ENCODE measurements at regions not wholly inside any gene's neighbourhood (a gene's known extent, or its start where the extent isn't known, plus 50 kb on each side); places are given as distances from the start of the nearest gene placed in this dataset.

- Histone ChIP-seq H3K18ac (ENCODE audit: insufficient read length, low read depth, low read length) (no peak overlapping the region), H2BK120ac (ENCODE audit: low read depth, low read length, poor library complexity, severe bottlenecking) (no peak overlapping the region), H2BK20ac (ENCODE audit: low read depth, low read length, poor library complexity, severe bottlenecking) (no peak overlapping the region), H4K5ac (ENCODE audit: insufficient read length, low read depth, low read length) (no peak overlapping the region), H3K9ac (ENCODE audit: extremely low read depth, insufficient read length, low read length) (no peak overlapping the region), H2BK12ac (ENCODE audit: insufficient read length, low read depth, low read length) (no peak overlapping the region), H3K23me2 (ENCODE audit: insufficient read length, low read depth, low read length, poor library complexity, severe bottlenecking) (no peaks in the 10 kb centered on the region), H3K27me3 (ENCODE audit: insufficient read depth, low read length) (no peaks in the 10 kb centered on the region), H2BK15ac (ENCODE audit: low read depth, low read length) (no peak overlapping the region), H3K56ac (ENCODE audit: insufficient read length, low read depth, low read length) (no peak overlapping the region), H2AFZ (ENCODE audit: low read length) (no peak overlapping the region), H4K8ac (replicated peaks; ENCODE audit: insufficient read length, low read depth, low read length) (no peak overlapping the region), H3K14ac (ENCODE audit: insufficient read depth, low read length) (no peak overlapping the region), H3K9me3 (ENCODE audit: control insufficient read depth, low read depth, low read length) (no peaks in the 10 kb centered on the region), H3K23ac (ENCODE audit: insufficient read length, low read depth, low read length) (no peak overlapping the region), H2BK5ac (ENCODE audit: insufficient read length, low read length) (no peak overlapping the region), H3T11ph (ENCODE audit: low read length) (no peak overlapping the region), H3K27ac (ENCODE audit: insufficient read length, low read depth, low read length) (peak overlapping the region; percentile 2), H3K79me2 (ENCODE audit: insufficient read depth, low read length) (no peaks in the 10 kb centered on the region), H4K20me1 (ENCODE audit: control insufficient read depth, insufficient read depth, insufficient read length) (no peaks in the 10 kb centered on the region), H3K4me2 (ENCODE audit: insufficient read depth, insufficient read length, low read length) (no peak overlapping the region), H3K79me1 (ENCODE audit: insufficient read depth, low read depth, low read length, poor library complexity, severe bottlenecking) (no peaks in the 10 kb centered on the region), H4K91ac (ENCODE audit: insufficient read length, low read depth, low read length) (no peak overlapping the region), H3K4me1 (ENCODE audit: insufficient read depth, low read length) (no peaks in the 10 kb centered on the region; the same call in 1 of the 2 replicates), H3K4ac (ENCODE audit: low read depth, low read length) (no peak overlapping the region), H2AK5ac (ENCODE audit: insufficient read length, low read length) (no peak overlapping the region)
- DNase-seq, result no peak
- no peak for TF ChIP-seq CTCF (conservative IDR thresholded peaks at IDR 0.05)
- H3K27me3 Mint-ChIP-seq (ENCODE audit: low read depth), result no peaks in the 10 kb centered on the region
- peaks cover 0 to 2% of the 10 kb centered on the region in 2 experiments; a peak in 3 of 5 replicates for H3K9me3 Mint-ChIP-seq
- no peak overlapping the region for H3K4me3 Mint-ChIP-seq
- H3K36me3 Mint-ChIP-seq (ENCODE audit: insufficient read depth in 1 of 3, low read depth in 3 of 3), result no peaks in the 10 kb centered on the region; a peak in 3 of 7 replicates
- peak overlapping the region; percentile 85 to 91 (median 86) for H3K27ac Mint-ChIP-seq
- peaks cover 16 to 23% of the 10 kb centered on the region in 2 experiments for H3K4me1 Mint-ChIP-seq
- no CpG with 5 or more reads among the region's 5 CpGs for WGBS (ENCODE audit: extremely low coverage, insufficient read length, low lambda C conversion rate)
These were observed 1430.4 kb upstream of the ACVR2A start for GRCh38 chr2:146414456-146414855.
